ENCODE measurements at regions not wholly inside any gene's neighbourhood (a gene's known extent, or its start where the extent isn't known, plus 50 kb on each side); places are given as distances from the start of the nearest gene placed in this dataset.
A peak's percentile ranks its signal among the peaks of the same experiment; 100 is the strongest.

GRCh38 chr4:152089584-152089983 is 328.8 kb upstream of the GATB start:
- no peak for DNase-seq

GRCh38 chr4:152087335-152087734 is 326.5 kb upstream of the GATB start:
- DNase-seq, result no peak

GRCh38 chr4:152085657-152086056 is 324.9 kb upstream of the GATB start:
- DNase-seq, result no peak

- no peak for DNase-seq
Observed at GRCh38 chr4:152083338-152083737, 322.5 kb upstream of the GATB start.

- DNase-seq, result no peak
Observed at GRCh38 chr4:152081024-152081423, 320.2 kb upstream of the GATB start.

GRCh38 chr4:152079543-152080293 is 318.9 kb upstream of the GATB start:
- no peak for DNase-seq

- DNase-seq, result no peak
Observed at GRCh38 chr4:152079079-152079478, 318.3 kb upstream of the GATB start.

- no peak for DNase-seq
Observed at GRCh38 chr4:152077582-152077981, 316.8 kb upstream of the GATB start.

- no peak for DNase-seq
Observed at GRCh38 chr4:152075253-152075928, 314.6 kb upstream of the GATB start.

- DNase-seq, result no peak
Observed at GRCh38 chr4:152074573-152074972, 313.8 kb upstream of the GATB start.

- no peak for DNase-seq
Observed at GRCh38 chr4:152074088-152074437, 313.3 kb upstream of the GATB start.

GRCh38 chr4:152073351-152074087 is 312.7 kb upstream of the GATB start:
- DNase-seq, result no peak

- DNase-seq, result no peak
Observed at GRCh38 chr4:152072906-152073305, 312.1 kb upstream of the GATB start.

GRCh38 chr4:152072001-152072485 is 311.2 kb upstream of the GATB start:
- peak; percentile 31 for DNase-seq

GRCh38 chr4:152070854-152071253 is 310.0 kb upstream of the GATB start:
- DNase-seq, result no peak

- no peak for DNase-seq
Observed at GRCh38 chr4:152068866-152069265, 308.1 kb upstream of the GATB start.

- DNase-seq, result no peak
Observed at GRCh38 chr4:152065545-152065944, 304.7 kb upstream of the GATB start.

- DNase-seq, result no peak
Observed at GRCh38 chr4:152064753-152065152, 303.9 kb upstream of the GATB start.

- no peak for DNase-seq
Observed at GRCh38 chr4:152064282-152064681, 303.5 kb upstream of the GATB start.

- no peak for DNase-seq
Observed at GRCh38 chr4:152063621-152064240, 302.9 kb upstream of the GATB start.

- DNase-seq, result no peak
Observed at GRCh38 chr4:152062936-152063620, 302.3 kb upstream of the GATB start.

GRCh38 chr4:152054731-152055130 is 293.9 kb upstream of the GATB start:
- DNase-seq, result no peak

Measured in fibroblast of skin of scalp (primary cell).